ENCODE measurements at regions not wholly inside any gene's neighbourhood (a gene's known extent, or its start where the extent isn't known, plus 50 kb on each side); places are given as distances from the start of the nearest gene placed in this dataset.
A peak's percentile ranks its signal among the peaks of the same experiment; 100 is the strongest.

GRCh38 chr15:62377736-62378480 is 212.8 kb upstream of the C2CD4B start:
- DNase-seq, result no peak

DNA sequence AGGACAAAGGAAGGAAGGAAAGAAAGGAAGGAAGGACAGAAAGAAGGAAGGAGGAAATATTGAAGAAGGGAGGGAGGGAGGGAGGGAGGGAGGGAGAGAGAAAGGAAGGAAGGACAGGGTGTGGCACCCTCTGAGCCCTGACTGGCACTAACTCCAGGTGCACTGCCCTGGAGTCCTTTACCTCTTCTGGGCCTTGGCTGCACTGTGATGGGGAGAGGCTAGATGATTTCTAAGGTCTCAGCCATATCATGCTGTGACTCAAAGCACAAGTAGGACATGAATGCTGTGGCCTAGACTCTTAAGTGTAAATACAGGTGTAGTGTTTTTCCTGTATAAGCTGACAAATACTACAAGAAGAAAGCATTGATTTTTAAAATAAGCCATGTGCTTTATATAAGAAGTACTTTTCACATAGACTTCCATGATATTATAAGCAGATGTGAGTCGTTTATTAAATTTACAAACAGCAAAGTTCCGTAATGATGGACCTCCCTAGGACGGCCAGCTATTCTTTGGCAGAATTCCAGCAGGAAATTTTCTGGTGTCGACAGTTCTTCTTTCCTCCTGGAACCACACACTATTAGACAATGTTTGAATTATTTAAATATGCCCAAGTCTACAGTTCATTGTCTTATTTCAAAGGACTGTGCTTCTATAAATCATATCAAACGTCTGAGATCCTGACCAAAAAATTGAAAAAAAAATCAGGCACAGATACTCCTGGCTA is 213.8 kb upstream of the C2CD4B start:
- DNase-seq, result no peak

GRCh38 chr15:62380011-62380410 is 214.9 kb upstream of the C2CD4B start:
- DNase-seq, result no peak

GRCh38 chr15:62382046-62382445 is 217.0 kb upstream of the C2CD4B start:
- DNase-seq, result no peak

DNA sequence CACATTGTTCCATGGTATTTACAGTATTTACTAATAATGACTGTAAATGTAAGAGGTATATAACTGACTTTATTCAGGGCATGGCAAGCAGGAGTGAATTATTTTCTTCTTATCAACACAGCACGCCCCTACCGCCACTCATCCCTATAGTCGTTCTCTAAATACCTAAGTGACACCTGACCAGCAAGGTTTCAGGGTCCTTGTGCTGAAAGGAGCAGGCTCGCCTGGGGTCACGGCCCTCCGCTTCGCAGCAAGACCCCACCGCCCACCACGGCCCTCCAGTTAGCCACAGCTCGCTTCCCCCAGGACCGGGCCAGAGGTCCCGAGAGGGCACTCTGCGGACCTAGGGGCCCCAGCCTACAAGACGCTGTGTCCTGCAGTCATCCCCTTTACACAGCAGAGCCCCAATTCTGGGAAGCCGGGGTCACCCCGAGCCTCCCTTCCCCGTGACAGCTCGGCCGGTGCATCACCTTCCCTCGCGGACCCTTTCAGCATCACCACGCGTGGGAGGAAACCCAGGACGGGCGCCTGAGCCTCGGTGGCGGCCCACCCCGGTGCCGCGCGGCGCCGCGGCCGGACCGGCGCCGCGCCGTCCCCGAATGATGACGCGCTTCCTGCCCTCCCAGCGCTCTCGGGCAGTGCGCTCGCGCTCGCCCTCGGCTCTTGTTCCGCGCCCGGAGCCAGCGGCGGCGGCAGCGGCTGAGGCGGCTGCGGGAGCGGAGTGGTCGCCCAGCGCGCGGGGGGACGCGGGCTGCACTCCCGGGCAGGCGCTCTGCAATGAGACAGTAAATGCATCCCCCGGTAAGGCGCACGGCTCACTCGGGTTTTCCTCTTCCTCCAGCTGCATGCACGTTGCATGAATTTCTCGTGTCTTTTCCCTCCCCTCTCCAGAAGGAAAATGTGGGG is 225.1 kb upstream of the C2CD4B start, which contains the start of gene TLN2:
TSS of gene TLN2 (plus strand) at position 666 of the 906 bp plus-strand sequence.
- peak; percentile 84 for DNase-seq

DNA sequence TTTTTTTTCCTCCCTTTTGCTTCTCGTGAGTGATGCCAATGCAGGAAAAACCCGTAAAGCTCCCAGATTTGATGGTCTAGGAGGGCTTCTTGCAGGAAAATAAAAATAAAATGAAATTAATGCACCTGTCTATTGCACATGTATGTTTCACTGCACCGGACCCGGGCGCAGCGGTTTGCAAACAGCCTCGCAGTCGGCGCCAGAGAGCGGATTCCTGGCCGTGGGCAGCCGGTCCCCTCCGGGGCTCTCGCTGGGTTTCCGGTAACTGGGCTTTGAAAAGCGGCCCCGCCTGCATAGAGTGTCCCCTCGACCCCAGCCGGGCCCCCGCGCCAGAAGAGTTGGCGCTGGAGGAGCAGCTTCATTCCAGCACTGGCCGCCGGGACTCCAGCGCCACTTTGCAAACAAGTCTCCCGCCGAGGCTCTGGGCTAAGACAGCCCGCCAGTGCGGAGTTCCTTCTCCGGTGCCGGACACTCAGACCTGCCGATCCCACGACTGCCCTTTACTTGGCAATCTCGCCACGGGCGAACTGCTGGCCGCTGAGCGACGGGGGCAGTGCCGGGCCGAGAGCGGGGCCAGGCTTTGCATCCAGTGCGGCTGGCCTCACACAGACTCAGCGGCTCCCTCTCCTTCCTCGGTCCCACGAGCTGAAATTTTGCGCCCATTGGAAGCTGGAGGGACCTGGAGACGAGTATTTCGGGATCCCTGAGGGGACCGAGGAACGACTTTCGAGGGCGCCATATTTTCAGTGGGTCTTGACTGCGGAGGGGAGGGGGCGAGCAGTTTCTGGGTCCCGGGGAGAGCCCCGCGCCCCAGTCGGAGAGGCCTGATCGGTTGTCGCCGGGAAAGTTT is 225.9 kb upstream of the C2CD4B start:
- peak; percentile 18 for DNase-seq

DNA sequence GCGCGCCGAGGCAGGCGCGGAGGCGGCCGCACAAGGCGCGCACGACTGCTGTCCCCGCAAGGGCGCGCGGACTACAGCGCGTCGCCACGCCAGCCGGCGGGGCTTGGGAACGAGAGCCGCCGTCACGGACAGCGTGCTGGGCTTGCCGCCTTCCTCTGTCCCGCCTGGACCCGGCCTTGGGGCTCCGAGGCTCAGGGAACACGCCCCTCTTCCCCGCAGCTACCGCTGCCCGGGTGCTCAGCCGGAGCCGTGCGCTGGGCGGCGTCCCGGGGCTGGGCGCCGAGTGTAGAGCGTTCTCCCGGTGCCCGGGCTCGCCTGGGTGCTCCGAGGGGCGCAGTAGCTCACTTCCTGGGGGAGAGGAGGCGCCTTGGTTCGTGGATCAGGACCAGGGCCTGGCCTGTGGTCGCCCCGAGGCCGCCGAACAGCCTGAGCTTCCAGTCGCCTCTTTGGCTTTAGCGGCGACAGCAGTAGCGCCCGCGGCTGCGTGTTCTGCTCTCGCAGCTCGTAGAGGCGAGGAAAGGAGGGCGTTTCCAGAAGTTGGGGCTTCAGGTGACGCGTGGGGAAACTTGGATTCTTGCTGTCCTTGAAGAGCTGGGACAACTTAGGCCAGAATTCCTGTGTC is 226.7 kb upstream of the C2CD4B start:
- DNase-seq, result peak; percentile 26

GRCh38 chr15:62392376-62392775 is 227.3 kb upstream of the C2CD4B start:
- DNase-seq, result no peak

- DNase-seq, result no peak
These were observed 228.1 kb upstream of the C2CD4B start for GRCh38 chr15:62393196-62393595.

GRCh38 chr15:62394079-62394478 is 229.0 kb upstream of the C2CD4B start:
- DNase-seq, result no peak

GRCh38 chr15:62400778-62401177 is 235.7 kb upstream of the C2CD4B start:
- no peak for DNase-seq

- no peak for DNase-seq
These were observed 237.6 kb upstream of the C2CD4B start for GRCh38 chr15:62402687-62403086.

DNA sequence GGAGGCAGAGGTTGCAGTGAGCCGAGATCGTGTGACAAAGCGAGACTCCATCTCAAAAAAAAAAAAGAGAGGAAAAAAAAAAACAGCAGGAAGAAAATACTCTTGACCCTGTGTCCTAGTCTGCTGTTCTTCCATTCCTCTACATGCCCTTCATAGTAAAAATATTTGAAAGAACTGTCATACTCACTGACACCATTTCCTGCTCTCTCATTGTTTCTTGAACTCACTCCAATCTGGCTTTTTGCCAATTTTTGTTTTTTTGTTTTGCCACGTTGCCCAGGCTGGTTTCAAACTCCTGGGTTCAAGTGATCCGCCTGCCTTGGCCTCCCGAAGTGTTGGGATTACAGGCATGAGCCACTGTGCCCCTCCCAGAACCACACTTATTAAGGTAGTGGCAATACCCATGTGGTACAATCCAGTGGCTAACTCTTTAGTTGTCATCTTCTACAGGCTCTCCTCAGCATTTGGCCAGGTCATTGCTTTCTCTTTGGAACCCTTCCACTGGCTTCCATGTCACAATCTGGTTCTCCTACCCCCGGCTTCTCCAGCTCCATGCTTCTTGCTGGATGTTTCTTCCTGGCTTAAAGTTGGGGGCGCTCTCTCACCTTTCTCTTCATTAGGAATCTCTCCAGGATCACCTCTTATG is 238.2 kb upstream of the C2CD4B start:
- DNase-seq, result no peak

- no peak for DNase-seq
These were observed 239.3 kb upstream of the C2CD4B start for GRCh38 chr15:62404194-62404985.

- DNase-seq, result no peak
These were observed 241.3 kb upstream of the C2CD4B start for GRCh38 chr15:62406305-62406891.

DNA sequence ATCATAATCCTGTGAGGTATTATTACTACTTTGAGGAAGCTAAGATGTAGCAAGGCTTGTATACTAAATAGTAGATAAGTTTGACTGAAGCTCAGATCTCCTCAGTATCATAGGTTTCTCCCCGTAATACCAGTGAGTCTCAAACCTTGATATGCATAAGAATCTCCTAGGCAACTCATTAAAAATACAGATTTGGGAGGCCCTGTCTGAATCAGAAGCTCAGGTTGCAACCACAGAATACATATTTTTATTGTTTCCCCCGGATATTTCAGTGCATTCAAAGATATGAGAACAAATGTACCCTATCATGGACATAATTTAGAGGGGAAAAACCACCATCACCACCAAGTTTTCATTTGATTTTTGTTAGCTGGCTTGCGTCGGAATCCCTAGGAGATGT is 242.1 kb upstream of the C2CD4B start:
- DNase-seq, result no peak

GRCh38 chr15:62407962-62408361 is 242.9 kb upstream of the C2CD4B start:
- no peak for DNase-seq

- no peak for DNase-seq
These were observed 244.4 kb upstream of the C2CD4B start for GRCh38 chr15:62409466-62409865.

- no peak for DNase-seq
These were observed 247.6 kb upstream of the C2CD4B start for GRCh38 chr15:62412686-62413085.

GRCh38 chr15:62413153-62413552 is 248.1 kb upstream of the C2CD4B start:
- DNase-seq, result no peak
